Sigmoid colon (tissue), 4 donors: ENCODE measurements at regions not wholly inside any gene's neighbourhood (a gene's known extent, or its start where the extent isn't known, plus 50 kb on each side); places are given as distances from the start of the nearest gene placed in this dataset.

Experiments used
- EP300 ChIP-seq, 4 donors: sonication (generic); formaldehyde crosslinking; IDR thresholded peaks; one replicate each; pipeline ENCODE4 v1.6.1; 2017; ENCODE audit warnings: antibody characterized with exemption in 4 of 4
- POLR2A ChIP-seq, 2 donors: fragments of 450-650 bp; IDR thresholded peaks; one replicate each; pipeline ENCODE4 v1.6.1; 2016; ENCODE audit warnings: antibody characterized with exemption in 2 of 2, mild to moderate bottlenecking in 2 of 2, moderate library complexity in 2 of 2
- POLR2AphosphoS5 ChIP-seq, 4 donors: sonication (generic); formaldehyde crosslinking; IDR thresholded peaks; one replicate each; pipeline ENCODE4 v1.6.1; 2017; ENCODE audit warnings: antibody characterized with exemption in 4 of 4
- TF ChIP-seq, protein P1 (sequence below), 4 experiments: fragments of 450-650 bp in 3 of 4; fragments of 200-600 bp in 1 of 4; IDR thresholded peaks; one replicate each; pipeline ENCODE4 v1.5.1; 2016 to 2019; ENCODE audit warnings: antibody characterized with exemption in 4 of 4, mild to moderate bottlenecking in 3 of 4, moderate library complexity in 2 of 4

GRCh38 chr11:86145439-86146156 lies 76.7 kb upstream of the PICALM start:
- TF ChIP-seq, protein P1, sequence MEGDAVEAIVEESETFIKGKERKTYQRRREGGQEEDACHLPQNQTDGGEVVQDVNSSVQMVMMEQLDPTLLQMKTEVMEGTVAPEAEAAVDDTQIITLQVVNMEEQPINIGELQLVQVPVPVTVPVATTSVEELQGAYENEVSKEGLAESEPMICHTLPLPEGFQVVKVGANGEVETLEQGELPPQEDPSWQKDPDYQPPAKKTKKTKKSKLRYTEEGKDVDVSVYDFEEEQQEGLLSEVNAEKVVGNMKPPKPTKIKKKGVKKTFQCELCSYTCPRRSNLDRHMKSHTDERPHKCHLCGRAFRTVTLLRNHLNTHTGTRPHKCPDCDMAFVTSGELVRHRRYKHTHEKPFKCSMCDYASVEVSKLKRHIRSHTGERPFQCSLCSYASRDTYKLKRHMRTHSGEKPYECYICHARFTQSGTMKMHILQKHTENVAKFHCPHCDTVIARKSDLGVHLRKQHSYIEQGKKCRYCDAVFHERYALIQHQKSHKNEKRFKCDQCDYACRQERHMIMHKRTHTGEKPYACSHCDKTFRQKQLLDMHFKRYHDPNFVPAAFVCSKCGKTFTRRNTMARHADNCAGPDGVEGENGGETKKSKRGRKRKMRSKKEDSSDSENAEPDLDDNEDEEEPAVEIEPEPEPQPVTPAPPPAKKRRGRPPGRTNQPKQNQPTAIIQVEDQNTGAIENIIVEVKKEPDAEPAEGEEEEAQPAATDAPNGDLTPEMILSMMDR (IDR thresholded peaks at IDR 0.05) = no peak
- TF ChIP-seq POLR2A (IDR thresholded peaks at IDR 0.05) (no peak), POLR2AphosphoS5 (IDR thresholded peaks at IDR 0.05) (no peak), EP300 (IDR thresholded peaks at IDR 0.05) (no peak)
